ENCODE measurements at regions not wholly inside any gene's neighbourhood (a gene's known extent, or its start where the extent isn't known, plus 50 kb on each side); places are given as distances from the start of the nearest gene placed in this dataset.

DNA sequence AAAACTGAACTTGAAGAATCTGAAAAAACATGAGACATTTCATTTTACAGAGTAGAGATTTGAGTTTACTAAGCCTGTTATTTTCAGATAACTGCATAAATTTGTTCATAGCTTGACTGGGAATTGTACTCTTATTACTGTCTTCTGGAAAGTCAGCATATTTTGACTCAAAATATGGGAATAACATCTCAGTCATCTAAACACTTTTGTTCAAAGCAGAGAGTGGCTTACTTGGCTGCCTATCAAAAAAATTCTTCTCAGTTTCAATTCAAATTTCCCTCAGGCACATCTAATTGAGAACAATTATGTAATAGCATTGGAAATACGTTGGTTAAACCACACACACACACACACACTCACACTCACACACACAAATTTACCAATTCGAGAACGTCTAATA is 384.6 kb downstream of the ARL4A start:
- TF ChIP-seq, protein P1, sequence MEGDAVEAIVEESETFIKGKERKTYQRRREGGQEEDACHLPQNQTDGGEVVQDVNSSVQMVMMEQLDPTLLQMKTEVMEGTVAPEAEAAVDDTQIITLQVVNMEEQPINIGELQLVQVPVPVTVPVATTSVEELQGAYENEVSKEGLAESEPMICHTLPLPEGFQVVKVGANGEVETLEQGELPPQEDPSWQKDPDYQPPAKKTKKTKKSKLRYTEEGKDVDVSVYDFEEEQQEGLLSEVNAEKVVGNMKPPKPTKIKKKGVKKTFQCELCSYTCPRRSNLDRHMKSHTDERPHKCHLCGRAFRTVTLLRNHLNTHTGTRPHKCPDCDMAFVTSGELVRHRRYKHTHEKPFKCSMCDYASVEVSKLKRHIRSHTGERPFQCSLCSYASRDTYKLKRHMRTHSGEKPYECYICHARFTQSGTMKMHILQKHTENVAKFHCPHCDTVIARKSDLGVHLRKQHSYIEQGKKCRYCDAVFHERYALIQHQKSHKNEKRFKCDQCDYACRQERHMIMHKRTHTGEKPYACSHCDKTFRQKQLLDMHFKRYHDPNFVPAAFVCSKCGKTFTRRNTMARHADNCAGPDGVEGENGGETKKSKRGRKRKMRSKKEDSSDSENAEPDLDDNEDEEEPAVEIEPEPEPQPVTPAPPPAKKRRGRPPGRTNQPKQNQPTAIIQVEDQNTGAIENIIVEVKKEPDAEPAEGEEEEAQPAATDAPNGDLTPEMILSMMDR (conservative IDR thresholded peaks at IDR 0.05 in 1 of 2, IDR thresholded peaks at IDR 0.05 in 1 of 2; ENCODE audit: extremely low read depth in 1 of 2, insufficient read depth in 1 of 2, low read depth in 1 of 2, low read length in 2 of 2) = no peak
- no peak for TF ChIP-seq EZH2 (IDR thresholded peaks at IDR 0.05; ENCODE audit: borderline replicate concordance, low read length)
